SK-N-SH treated with all-trans-retinoic acid at 6 μM for 48 hours (cell line): ENCODE measurements at regions not wholly inside any gene's neighbourhood (a gene's known extent, or its start where the extent isn't known, plus 50 kb on each side); places are given as distances from the start of the nearest gene placed in this dataset.

Experiments
- ATAC-seq: fragments of 200-7000 bp; cut with Tn5 transposase; 3 replicates; pipeline ENCODE4 v1.9.1; 2020; ENCODE audit warnings: mild to moderate bottlenecking, moderate library complexity
- ARNTL ChIP-seq: fragments of 450-650 bp; formaldehyde crosslinking; IDR thresholded peaks from 2 replicates; pipeline ENCODE4 v1.5.0; 2020; ENCODE audit warnings: low read depth, mild to moderate bottlenecking, moderate library complexity, borderline replicate concordance
- BACH2 ChIP-seq: fragments of 250-450 bp; sonication (Bioruptor Pico); IDR thresholded peaks from 2 replicates; pipeline ENCODE4 v1.9.0; 2021; ENCODE audit warnings: mild to moderate bottlenecking, borderline replicate concordance
- CREB5 ChIP-seq: fragments of 250-450 bp; sonication (Bioruptor Pico); IDR thresholded peaks from 2 replicates; pipeline ENCODE4 v1.5.1; 2020; ENCODE audit warnings: low read depth, mild to moderate bottlenecking, moderate library complexity
- CSDC2 ChIP-seq: fragments of 250-450 bp; sonication (Bioruptor Pico); IDR thresholded peaks from 2 replicates; pipeline ENCODE4 v1.5.0; 2020; ENCODE audit warnings: mild to moderate bottlenecking, moderate library complexity
- ESRRG ChIP-seq: fragments of 250-450 bp; sonication (Bioruptor Pico); IDR thresholded peaks from 2 replicates; pipeline ENCODE4 v1.6.1; 2021; ENCODE audit warnings: mild to moderate bottlenecking
- GLIS3 ChIP-seq: fragments of 250-450 bp; sonication (Bioruptor Pico); IDR thresholded peaks from 2 replicates; pipeline ENCODE4 v1.5.0; 2020; ENCODE audit warnings: mild to moderate bottlenecking, moderate library complexity
- ISL1 ChIP-seq: fragments of 250-450 bp; sonication (Bioruptor Pico); IDR thresholded peaks from 2 replicates; pipeline ENCODE4 v2.1.2; 2022; ENCODE audit warnings: mild to moderate bottlenecking, moderate library complexity
- OSR1 ChIP-seq: fragments of 250-450 bp; sonication (Bioruptor Pico); IDR thresholded peaks from 2 replicates; pipeline ENCODE4 v1.8.0; 2022; ENCODE audit warnings: moderate library complexity, mild to moderate bottlenecking, inconsistent platforms
- POU6F1 ChIP-seq: fragments of 250-450 bp; sonication (Bioruptor Pico); IDR thresholded peaks from 2 replicates; pipeline ENCODE4 v1.8.0; 2021; ENCODE audit warnings: low read depth, mild to moderate bottlenecking, moderate library complexity, borderline replicate concordance
- PPARA ChIP-seq: fragments of 250-450 bp; sonication (Bioruptor Pico); IDR thresholded peaks from 2 replicates; pipeline ENCODE4 v1.5.0; 2020; ENCODE audit warnings: mild to moderate bottlenecking, borderline replicate concordance
- RARB ChIP-seq: fragments of 250-450 bp; sonication (Bioruptor Pico); IDR thresholded peaks from 2 replicates; pipeline ENCODE4 v1.8.0; 2021; ENCODE audit warnings: mild to moderate bottlenecking, moderate library complexity
- SNAI2 ChIP-seq: fragments of 250-450 bp; sonication (Bioruptor Pico); IDR thresholded peaks from 2 replicates; pipeline ENCODE4 v1.5.0; 2020; ENCODE audit warnings: mild to moderate bottlenecking, moderate library complexity
- TCF4 ChIP-seq: fragments of 250-450 bp; sonication (Bioruptor Pico); IDR thresholded peaks from 2 replicates; pipeline ENCODE4 v1.8.0; 2021; ENCODE audit warnings: mild to moderate bottlenecking, moderate library complexity, borderline replicate concordance
- TOX ChIP-seq: fragments of 250-450 bp; sonication (Bioruptor Pico); IDR thresholded peaks from 2 replicates; pipeline ENCODE4 v1.8.0; 2021; ENCODE audit warnings: mild to moderate bottlenecking, moderate library complexity, borderline replicate concordance
- ZC3H10 ChIP-seq: fragments of 250-450 bp; sonication (Bioruptor Pico); IDR thresholded peaks from 2 replicates; pipeline ENCODE4 v1.5.1; 2021; ENCODE audit warnings: mild to moderate bottlenecking, moderate library complexity
- ZFP3 ChIP-seq: fragments of 250-450 bp; sonication (Bioruptor Pico); IDR thresholded peaks from 2 replicates; pipeline ENCODE4 v1.5.0; 2020; ENCODE audit warnings: mild to moderate bottlenecking, moderate library complexity
- ZFP30 ChIP-seq: fragments of 450-650 bp; formaldehyde crosslinking; IDR thresholded peaks from 2 replicates; pipeline ENCODE4 v1.5.0; 2022; ENCODE audit warnings: mild to moderate bottlenecking, moderate library complexity
- ZNF565 ChIP-seq: fragments of 450-650 bp; formaldehyde crosslinking; conservative IDR thresholded peaks from 2 replicates; pipeline ENCODE4 v1.5.0; 2020; ENCODE audit warnings: low read depth, mild to moderate bottlenecking, moderate library complexity
- ZNF70 ChIP-seq: fragments of 450-650 bp; formaldehyde crosslinking; IDR thresholded peaks from 2 replicates; pipeline ENCODE4 v1.5.0; 2020; ENCODE audit warnings: mild to moderate bottlenecking, moderate library complexity
- ZNF8 ChIP-seq: fragments of 450-650 bp; formaldehyde crosslinking; IDR thresholded peaks from 2 replicates; pipeline ENCODE4 v1.5.0; 2020; ENCODE audit warnings: mild to moderate bottlenecking, moderate library complexity
- TF ChIP-seq, protein P1 (sequence below): fragments of 250-450 bp; sonication (Bioruptor Pico); IDR thresholded peaks from 2 replicates; pipeline ENCODE4 v1.5.0; 2020; ENCODE audit warnings: mild to moderate bottlenecking, moderate library complexity
- TF ChIP-seq, protein P2 (sequence below): fragments of 250-450 bp; sonication (Bioruptor Pico); IDR thresholded peaks from 2 replicates; pipeline ENCODE4 v1.8.0; 2020; ENCODE audit warnings: mild to moderate bottlenecking, moderate library complexity, borderline replicate concordance
- TF ChIP-seq, protein P3 (sequence below): fragments of 250-450 bp; sonication (Bioruptor Pico); IDR thresholded peaks from 2 replicates; pipeline ENCODE4 v1.5.1; 2021; ENCODE audit warnings: mild to moderate bottlenecking, moderate library complexity

DNA sequence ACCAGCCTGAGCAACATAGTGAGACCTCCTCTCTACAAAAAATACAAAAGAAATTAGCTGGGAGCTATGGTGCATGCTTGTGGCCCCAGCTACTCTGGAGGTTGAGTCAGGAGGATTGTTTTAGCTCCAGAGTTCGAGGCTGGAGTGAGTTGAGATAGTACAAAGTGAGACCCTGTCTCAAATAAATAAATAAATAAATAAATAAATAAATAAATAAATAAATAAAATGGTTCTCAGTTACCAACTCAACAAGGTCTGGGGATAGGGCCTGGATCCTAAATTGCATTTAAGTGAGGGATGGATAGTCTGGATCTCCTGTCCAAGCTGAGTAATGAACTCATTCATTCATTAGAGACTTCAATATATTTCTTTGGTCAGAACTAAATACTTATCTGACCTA is 115.7 kb upstream of the IL1RAPL2 start:
- no peak for ATAC-seq
- no peak for TF ChIP-seq SNAI2 (CRISPR knock-in tag)
- TF ChIP-seq TCF4 (CRISPR knock-in tag), result no peak
- TF ChIP-seq GLIS3 (CRISPR knock-in tag), result no peak
- TF ChIP-seq, protein P1, sequence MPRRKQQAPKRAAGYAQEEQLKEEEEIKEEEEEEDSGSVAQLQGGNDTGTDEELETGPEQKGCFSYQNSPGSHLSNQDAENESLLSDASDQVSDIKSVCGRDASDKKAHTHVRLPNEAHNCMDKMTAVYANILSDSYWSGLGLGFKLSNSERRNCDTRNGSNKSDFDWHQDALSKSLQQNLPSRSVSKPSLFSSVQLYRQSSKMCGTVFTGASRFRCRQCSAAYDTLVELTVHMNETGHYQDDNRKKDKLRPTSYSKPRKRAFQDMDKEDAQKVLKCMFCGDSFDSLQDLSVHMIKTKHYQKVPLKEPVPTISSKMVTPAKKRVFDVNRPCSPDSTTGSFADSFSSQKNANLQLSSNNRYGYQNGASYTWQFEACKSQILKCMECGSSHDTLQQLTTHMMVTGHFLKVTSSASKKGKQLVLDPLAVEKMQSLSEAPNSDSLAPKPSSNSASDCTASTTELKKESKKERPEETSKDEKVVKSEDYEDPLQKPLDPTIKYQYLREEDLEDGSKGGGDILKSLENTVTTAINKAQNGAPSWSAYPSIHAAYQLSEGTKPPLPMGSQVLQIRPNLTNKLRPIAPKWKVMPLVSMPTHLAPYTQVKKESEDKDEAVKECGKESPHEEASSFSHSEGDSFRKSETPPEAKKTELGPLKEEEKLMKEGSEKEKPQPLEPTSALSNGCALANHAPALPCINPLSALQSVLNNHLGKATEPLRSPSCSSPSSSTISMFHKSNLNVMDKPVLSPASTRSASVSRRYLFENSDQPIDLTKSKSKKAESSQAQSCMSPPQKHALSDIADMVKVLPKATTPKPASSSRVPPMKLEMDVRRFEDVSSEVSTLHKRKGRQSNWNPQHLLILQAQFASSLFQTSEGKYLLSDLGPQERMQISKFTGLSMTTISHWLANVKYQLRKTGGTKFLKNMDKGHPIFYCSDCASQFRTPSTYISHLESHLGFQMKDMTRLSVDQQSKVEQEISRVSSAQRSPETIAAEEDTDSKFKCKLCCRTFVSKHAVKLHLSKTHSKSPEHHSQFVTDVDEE, result no peak
- TF ChIP-seq TOX (CRISPR knock-in tag), result no peak
- no peak for TF ChIP-seq BACH2 (CRISPR knock-in tag)
- TF ChIP-seq ZNF70 (CRISPR knock-in tag), result no peak
- TF ChIP-seq POU6F1, result no peak
- no peak for TF ChIP-seq ZFP30 (CRISPR knock-in tag)
- TF ChIP-seq, protein P2, sequence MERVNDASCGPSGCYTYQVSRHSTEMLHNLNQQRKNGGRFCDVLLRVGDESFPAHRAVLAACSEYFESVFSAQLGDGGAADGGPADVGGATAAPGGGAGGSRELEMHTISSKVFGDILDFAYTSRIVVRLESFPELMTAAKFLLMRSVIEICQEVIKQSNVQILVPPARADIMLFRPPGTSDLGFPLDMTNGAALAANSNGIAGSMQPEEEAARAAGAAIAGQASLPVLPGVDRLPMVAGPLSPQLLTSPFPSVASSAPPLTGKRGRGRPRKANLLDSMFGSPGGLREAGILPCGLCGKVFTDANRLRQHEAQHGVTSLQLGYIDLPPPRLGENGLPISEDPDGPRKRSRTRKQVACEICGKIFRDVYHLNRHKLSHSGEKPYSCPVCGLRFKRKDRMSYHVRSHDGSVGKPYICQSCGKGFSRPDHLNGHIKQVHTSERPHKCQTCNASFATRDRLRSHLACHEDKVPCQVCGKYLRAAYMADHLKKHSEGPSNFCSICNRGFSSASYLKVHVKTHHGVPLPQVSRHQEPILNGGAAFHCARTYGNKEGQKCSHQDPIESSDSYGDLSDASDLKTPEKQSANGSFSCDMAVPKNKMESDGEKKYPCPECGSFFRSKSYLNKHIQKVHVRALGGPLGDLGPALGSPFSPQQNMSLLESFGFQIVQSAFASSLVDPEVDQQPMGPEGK, result no peak
- no peak for TF ChIP-seq ESRRG (CRISPR knock-in tag)
- TF ChIP-seq ZC3H10 (CRISPR knock-in tag), result no peak
- TF ChIP-seq ARNTL (CRISPR knock-in tag), result no peak
- TF ChIP-seq ZFP3, result no peak
- no peak for TF ChIP-seq OSR1 (CRISPR knock-in tag)
- no peak for TF ChIP-seq PPARA (CRISPR knock-in tag)
- no peak for TF ChIP-seq RARB (CRISPR knock-in tag)
- TF ChIP-seq CREB5, result no peak
- no peak for TF ChIP-seq CSDC2 (CRISPR knock-in tag)
- TF ChIP-seq ZNF565, result no peak
- TF ChIP-seq, all 23 proteins: peak for 0

DNA sequence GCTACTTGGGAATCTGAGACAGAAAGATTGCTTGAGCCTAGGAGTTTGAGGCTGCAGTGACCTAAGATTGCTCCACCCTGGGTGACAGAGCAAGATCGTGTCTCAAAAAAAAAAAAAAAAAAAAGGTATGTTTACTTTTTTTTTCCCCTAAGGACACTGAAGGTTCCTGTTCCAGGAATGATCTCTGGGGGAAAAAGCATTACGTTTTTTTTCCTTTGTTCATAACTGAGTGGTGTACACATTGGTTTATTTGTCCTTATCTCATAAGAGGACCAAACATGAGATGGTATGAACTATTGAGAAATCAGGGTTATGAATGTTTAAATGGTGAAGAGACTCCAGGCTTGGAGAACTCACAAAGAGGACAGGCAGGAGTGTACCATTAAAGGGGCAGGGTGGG is 120.4 kb upstream of the IL1RAPL2 start:
- ATAC-seq, result no peak
- TF ChIP-seq ZNF70 (CRISPR knock-in tag) (no peak), CREB5 (no peak), ZNF8 (no peak), ESRRG (CRISPR knock-in tag) (no peak), ZNF565 (no peak), PPARA (CRISPR knock-in tag) (no peak), SNAI2 (CRISPR knock-in tag) (no peak), ZC3H10 (CRISPR knock-in tag) (no peak), ARNTL (CRISPR knock-in tag) (no peak), RARB (CRISPR knock-in tag) (no peak), OSR1 (CRISPR knock-in tag) (no peak), POU6F1 (no peak), CSDC2 (CRISPR knock-in tag) (no peak), ISL1 (CRISPR knock-in tag) (no peak), TCF4 (CRISPR knock-in tag) (no peak), BACH2 (CRISPR knock-in tag) (no peak), ZFP3 (no peak)
- TF ChIP-seq, protein P3, sequence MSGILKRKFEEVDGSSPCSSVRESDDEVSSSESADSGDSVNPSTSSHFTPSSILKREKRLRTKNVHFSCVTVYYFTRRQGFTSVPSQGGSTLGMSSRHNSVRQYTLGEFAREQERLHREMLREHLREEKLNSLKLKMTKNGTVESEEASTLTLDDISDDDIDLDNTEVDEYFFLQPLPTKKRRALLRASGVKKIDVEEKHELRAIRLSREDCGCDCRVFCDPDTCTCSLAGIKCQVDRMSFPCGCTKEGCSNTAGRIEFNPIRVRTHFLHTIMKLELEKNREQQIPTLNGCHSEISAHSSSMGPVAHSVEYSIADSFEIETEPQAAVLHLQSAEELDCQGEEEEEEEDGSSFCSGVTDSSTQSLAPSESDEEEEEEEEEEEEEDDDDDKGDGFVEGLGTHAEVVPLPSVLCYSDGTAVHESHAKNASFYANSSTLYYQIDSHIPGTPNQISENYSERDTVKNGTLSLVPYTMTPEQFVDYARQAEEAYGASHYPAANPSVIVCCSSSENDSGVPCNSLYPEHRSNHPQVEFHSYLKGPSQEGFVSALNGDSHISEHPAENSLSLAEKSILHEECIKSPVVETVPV (CRISPR knock-in tag), result no peak
- TF ChIP-seq, protein P2, result no peak
